ENCODE measurements at regions not wholly inside any gene's neighbourhood (a gene's known extent, or its start where the extent isn't known, plus 50 kb on each side); places are given as distances from the start of the nearest gene placed in this dataset.

DNA sequence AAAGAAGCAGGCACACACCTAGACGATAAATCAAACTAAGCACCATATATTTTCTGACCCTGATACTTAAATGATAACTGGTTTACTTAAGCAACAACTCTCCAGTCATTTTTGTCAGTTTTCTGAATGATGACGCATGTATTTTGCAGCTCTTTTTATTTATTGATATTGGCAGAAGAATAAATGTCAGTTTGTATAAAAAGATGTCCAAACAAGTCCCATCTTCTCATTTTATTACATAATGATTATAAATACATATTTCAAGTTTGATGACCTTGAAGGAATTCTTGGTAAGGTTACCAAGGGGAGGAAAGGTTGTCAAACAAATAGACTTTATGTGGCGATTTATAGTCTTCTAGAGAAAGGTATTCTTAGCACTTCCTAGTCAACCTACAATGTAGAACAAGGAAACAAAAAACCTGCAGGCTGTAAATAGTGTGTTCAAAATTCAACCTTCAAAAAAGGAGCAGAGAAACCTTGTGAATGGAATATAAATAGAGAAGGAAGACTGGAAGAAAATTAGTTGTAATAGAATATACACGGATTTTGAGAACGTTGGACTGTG, 190.7 kb downstream of the JRKL start:
- TF ChIP-seq, protein P1, sequence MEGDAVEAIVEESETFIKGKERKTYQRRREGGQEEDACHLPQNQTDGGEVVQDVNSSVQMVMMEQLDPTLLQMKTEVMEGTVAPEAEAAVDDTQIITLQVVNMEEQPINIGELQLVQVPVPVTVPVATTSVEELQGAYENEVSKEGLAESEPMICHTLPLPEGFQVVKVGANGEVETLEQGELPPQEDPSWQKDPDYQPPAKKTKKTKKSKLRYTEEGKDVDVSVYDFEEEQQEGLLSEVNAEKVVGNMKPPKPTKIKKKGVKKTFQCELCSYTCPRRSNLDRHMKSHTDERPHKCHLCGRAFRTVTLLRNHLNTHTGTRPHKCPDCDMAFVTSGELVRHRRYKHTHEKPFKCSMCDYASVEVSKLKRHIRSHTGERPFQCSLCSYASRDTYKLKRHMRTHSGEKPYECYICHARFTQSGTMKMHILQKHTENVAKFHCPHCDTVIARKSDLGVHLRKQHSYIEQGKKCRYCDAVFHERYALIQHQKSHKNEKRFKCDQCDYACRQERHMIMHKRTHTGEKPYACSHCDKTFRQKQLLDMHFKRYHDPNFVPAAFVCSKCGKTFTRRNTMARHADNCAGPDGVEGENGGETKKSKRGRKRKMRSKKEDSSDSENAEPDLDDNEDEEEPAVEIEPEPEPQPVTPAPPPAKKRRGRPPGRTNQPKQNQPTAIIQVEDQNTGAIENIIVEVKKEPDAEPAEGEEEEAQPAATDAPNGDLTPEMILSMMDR (conservative IDR thresholded peaks at IDR 0.05; ENCODE audit: low read depth, low read length) = no peak
- TF ChIP-seq EZH2 (IDR thresholded peaks at IDR 0.05; ENCODE audit: low read length, unreplicated experiment) = no peak
